ENCODE measurements at regions not wholly inside any gene's neighbourhood (a gene's known extent, or its start where the extent isn't known, plus 50 kb on each side); places are given as distances from the start of the nearest gene placed in this dataset.

DNA sequence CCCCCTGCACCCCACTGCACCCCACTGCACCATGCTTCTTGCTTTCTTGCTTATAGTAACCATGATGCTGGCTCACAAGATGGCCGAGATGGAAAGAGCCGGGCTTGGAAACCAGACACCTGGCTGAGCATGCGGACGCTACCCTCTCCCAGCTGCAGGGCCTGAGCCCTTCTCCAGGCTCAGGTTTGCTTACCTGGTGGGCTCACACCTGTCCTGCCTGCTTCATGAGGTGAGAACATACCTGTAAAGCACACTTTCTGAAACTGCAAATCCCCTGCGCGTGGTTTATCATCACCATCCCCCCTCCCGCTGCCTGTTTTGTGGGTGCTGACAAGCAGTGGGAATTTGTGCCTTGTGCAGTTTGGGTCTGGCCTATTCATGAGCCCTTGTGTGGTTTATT lies 302.7 kb downstream of the GLRX3 start:
- H3K27ac Mint-ChIP-seq (ENCODE audit: unreplicated experiment) = no peak overlapping the region
- H3K4me3 Mint-ChIP-seq = no peak overlapping the region
- H3K27me3 Mint-ChIP-seq (ENCODE audit: low read depth) = peaks cover 26% of the 10 kb centered on the region
- H3K36me3 Mint-ChIP-seq (ENCODE audit: low read depth) = no peaks in the 10 kb centered on the region
- no peaks in the 10 kb centered on the region for H3K4me1 Mint-ChIP-seq
- TF ChIP-seq, protein P1, sequence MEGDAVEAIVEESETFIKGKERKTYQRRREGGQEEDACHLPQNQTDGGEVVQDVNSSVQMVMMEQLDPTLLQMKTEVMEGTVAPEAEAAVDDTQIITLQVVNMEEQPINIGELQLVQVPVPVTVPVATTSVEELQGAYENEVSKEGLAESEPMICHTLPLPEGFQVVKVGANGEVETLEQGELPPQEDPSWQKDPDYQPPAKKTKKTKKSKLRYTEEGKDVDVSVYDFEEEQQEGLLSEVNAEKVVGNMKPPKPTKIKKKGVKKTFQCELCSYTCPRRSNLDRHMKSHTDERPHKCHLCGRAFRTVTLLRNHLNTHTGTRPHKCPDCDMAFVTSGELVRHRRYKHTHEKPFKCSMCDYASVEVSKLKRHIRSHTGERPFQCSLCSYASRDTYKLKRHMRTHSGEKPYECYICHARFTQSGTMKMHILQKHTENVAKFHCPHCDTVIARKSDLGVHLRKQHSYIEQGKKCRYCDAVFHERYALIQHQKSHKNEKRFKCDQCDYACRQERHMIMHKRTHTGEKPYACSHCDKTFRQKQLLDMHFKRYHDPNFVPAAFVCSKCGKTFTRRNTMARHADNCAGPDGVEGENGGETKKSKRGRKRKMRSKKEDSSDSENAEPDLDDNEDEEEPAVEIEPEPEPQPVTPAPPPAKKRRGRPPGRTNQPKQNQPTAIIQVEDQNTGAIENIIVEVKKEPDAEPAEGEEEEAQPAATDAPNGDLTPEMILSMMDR (conservative IDR thresholded peaks at IDR 0.05) = no peak
- peaks cover 3% of the 10 kb centered on the region for H3K9me3 Mint-ChIP-seq
- DNase-seq (ENCODE audit: low read depth, low spot score) = no peak

DNA sequence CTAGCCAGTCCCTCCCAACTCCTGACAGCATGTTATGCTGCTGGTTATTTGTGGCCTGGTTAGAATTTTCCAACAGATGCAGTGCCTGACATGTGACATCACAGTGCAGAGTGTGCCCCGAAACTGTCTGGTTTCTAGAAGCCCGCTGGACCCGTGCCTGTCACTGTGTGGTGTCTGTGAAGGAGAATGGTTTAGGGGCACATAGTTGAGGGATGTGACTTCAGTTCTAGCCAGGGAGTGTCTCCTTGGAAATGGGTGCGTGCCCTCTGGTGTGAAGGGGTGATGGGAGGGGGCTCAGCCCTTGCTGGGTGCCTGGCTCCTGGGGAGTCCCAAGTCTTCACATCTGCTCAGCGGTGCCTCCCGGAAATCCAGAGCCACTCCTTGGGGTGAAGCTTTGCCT lies 303.6 kb downstream of the GLRX3 start:
- H3K4me3 Mint-ChIP-seq = no peak overlapping the region
- H3K27me3 Mint-ChIP-seq (ENCODE audit: low read depth) = peaks cover 26% of the 10 kb centered on the region
- DNase-seq (ENCODE audit: low read depth, low spot score) = no peak
- TF ChIP-seq, protein P1 (conservative IDR thresholded peaks at IDR 0.05) = no peak
- H3K27ac Mint-ChIP-seq (ENCODE audit: unreplicated experiment) = no peak overlapping the region
- no peaks in the 10 kb centered on the region for H3K9me3 Mint-ChIP-seq
- no peaks in the 10 kb centered on the region for H3K4me1 Mint-ChIP-seq
- no peaks in the 10 kb centered on the region for H3K36me3 Mint-ChIP-seq (ENCODE audit: low read depth)

DNA sequence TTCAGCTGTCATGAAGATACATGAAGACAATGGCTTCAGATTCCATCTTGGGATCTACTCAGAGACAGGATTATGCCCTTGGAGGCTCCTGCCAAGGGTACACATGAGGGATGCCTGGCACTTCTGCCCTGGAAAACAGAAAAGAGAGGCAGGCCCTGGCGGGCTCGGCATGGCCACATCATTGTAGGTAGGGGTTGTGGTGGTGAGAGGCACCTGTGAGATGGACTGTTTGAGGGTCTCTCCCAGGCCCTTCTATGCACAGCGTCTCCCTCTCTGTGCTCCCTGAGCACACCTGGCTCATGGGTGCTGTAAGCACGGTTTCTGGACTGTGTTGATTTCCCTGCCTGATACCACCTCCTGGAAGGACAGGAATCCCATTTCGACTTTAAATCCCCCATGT lies 304.3 kb downstream of the GLRX3 start:
- Mint-ChIP-seq H3K27me3 (ENCODE audit: low read depth) (peaks cover 31% of the 10 kb centered on the region), H3K9me3 (no peaks in the 10 kb centered on the region), H3K4me1 (no peaks in the 10 kb centered on the region), H3K4me3 (no peak overlapping the region), H3K27ac (ENCODE audit: unreplicated experiment) (no peak overlapping the region), H3K36me3 (ENCODE audit: low read depth) (no peaks in the 10 kb centered on the region)
- no peak for DNase-seq (ENCODE audit: low read depth, low spot score)
- TF ChIP-seq, protein P1 (conservative IDR thresholded peaks at IDR 0.05) = no peak

DNA sequence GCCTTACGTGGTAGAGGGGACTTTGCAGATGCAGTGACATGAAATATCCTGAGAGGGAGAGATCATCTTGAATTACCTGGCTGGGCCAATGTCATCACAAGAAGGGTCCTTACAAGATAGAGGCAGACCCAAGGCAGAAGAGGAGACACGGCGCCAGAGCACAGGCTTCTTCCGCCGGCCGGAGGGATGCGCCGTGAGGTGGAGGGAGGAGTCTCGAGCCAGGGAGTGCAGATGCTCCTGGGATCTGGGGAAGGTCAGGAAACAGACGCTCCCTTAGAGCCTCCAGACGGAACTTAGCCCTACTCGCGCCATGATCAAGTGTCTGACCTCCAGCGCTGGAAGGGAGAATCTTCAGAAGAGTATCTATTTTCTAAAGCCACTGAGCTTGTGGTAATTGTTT lies 304.8 kb downstream of the GLRX3 start:
- peaks cover 34% of the 10 kb centered on the region for H3K27me3 Mint-ChIP-seq (ENCODE audit: low read depth)
- no peak overlapping the region for H3K27ac Mint-ChIP-seq (ENCODE audit: unreplicated experiment)
- no peak for DNase-seq (ENCODE audit: low read depth, low spot score)
- H3K9me3 Mint-ChIP-seq = no peaks in the 10 kb centered on the region
- H3K36me3 Mint-ChIP-seq (ENCODE audit: low read depth) = no peaks in the 10 kb centered on the region
- no peaks in the 10 kb centered on the region for H3K4me1 Mint-ChIP-seq
- H3K4me3 Mint-ChIP-seq = no peak overlapping the region
- TF ChIP-seq, protein P1 (conservative IDR thresholded peaks at IDR 0.05) = no peak

DNA sequence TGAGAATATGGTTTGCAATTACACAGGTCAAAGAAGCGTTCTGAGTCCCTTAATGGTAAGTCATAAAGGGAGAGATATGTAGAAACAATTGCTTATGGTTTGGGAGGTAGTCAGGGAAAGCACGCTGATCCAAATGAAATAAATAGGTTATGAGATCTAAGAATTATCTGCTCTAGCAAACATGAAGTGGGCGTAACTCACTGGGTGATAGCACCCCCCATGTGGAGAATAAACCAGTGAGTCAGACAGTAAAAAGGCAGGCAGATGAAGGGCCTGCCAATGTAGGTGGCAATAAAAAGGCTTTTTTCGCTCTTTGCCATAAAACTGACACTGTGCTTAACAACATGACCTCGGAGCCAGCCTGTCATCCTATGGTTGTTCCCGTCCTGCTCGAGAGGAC lies 306.9 kb downstream of the GLRX3 start:
- Mint-ChIP-seq H3K4me3 (no peak overlapping the region), H3K36me3 (ENCODE audit: low read depth) (no peaks in the 10 kb centered on the region), H3K9me3 (no peaks in the 10 kb centered on the region), H3K4me1 (no peaks in the 10 kb centered on the region), H3K27me3 (ENCODE audit: low read depth) (peaks cover 38% of the 10 kb centered on the region), H3K27ac (ENCODE audit: unreplicated experiment) (no peak overlapping the region)
- DNase-seq (ENCODE audit: low read depth, low spot score) = no peak
- TF ChIP-seq, protein P1 (conservative IDR thresholded peaks at IDR 0.05) = no peak

Data from neural crest cell (in vitro differentiated cells).